Heart left ventricle (tissue), 13 donors: ENCODE measurements at regions not wholly inside any gene's neighbourhood (a gene's known extent, or its start where the extent isn't known, plus 50 kb on each side); places are given as distances from the start of the nearest gene placed in this dataset.

Experiments
- POLR2A ChIP-seq, 2 donors: fragments of 450-650 bp; IDR thresholded peaks; one replicate each; pipeline ENCODE4 v1.6.1; 2017; ENCODE audit warnings: antibody characterized with exemption in 2 of 2, mild to moderate bottlenecking in 2 of 2, moderate library complexity in 2 of 2
- TF ChIP-seq, protein P1 (sequence below), 12 donors: fragments of 200-600 bp; sonication (generic) in 4 of 12; IDR thresholded peaks; one replicate each; pipeline versions ENCODE4 v1.5.0 to v1.8.0; 2018 to 2022; ENCODE audit warnings: antibody characterized with exemption in 12 of 12, mild to moderate bottlenecking in 5 of 12
- donor health status: ischemic (EF 13 %, LVEDD 7.1; RV severe dilation, severe dysfunction).
- donor health status: DM: no; HTN: yes; CAD: no.
- donor health status: DM: no; HTN: no; CAD: no.
- donor health status: ischemic (EF 25% LVEDD 6.9; RV normal size, moderate dysfunction).
- donor health status: ischemic (EF 25% LVEDD 5.7; RV mildly dilated, moderate dysfunction).
- donor health status: ischemic (EF 35%, LVEDD 5.7; RV mildly dilated, moderate dysfunction).
- donor health status: nonischemic (EF 11% LVEDD 7.7; RV severe dilation, severe dysfunction).
- donor health status: DM: yes; HTN: yes; CAD: no.
- donor health status: PGD.
- donor health status: ischemic (EF 29% LVEDD 5.4; RV normal size, mild dysfunction).
- donor health status: nonischemic (EF 23%, LVEDD 6.1; RV moderate dilation, normal function).

GRCh38 chr18:64365106-64365505, 216.2 kb upstream of the LINC00305 start:
- TF ChIP-seq, protein P1, sequence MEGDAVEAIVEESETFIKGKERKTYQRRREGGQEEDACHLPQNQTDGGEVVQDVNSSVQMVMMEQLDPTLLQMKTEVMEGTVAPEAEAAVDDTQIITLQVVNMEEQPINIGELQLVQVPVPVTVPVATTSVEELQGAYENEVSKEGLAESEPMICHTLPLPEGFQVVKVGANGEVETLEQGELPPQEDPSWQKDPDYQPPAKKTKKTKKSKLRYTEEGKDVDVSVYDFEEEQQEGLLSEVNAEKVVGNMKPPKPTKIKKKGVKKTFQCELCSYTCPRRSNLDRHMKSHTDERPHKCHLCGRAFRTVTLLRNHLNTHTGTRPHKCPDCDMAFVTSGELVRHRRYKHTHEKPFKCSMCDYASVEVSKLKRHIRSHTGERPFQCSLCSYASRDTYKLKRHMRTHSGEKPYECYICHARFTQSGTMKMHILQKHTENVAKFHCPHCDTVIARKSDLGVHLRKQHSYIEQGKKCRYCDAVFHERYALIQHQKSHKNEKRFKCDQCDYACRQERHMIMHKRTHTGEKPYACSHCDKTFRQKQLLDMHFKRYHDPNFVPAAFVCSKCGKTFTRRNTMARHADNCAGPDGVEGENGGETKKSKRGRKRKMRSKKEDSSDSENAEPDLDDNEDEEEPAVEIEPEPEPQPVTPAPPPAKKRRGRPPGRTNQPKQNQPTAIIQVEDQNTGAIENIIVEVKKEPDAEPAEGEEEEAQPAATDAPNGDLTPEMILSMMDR (IDR thresholded peaks at IDR 0.05), result no peak
- no peak for TF ChIP-seq POLR2A (IDR thresholded peaks at IDR 0.05)
